ENCODE measurements at regions not wholly inside any gene's neighbourhood (a gene's known extent, or its start where the extent isn't known, plus 50 kb on each side); places are given as distances from the start of the nearest gene placed in this dataset.

DNA sequence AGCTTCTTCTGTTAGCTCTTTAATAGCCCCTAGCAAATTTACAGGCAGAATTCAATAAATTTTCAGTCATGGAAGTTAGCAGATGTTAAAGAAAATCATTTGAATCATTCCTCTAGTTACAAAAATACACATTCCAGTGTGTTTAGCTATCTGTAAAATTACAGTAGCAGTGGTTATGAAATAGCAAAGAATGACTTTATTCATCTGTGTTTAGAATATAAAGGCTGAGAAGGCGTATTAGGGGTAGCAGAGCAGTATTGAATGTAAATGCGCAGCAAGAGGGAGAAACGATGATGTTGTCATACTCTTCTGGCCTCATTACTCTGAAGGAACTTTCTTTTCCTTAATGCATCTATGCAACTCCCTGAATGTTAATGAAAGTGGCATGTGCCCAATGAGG is 106.2 kb upstream of the CYYR1 start:
- no peak overlapping the region for H3K4me3 ChIP-seq (ENCODE audit: insufficient read depth, low read depth, low read length)
- POLR2A ChIA-PET (ENCODE audit: unreplicated experiment), result no interaction called here
- no peak overlapping the region for H2BK120ac ChIP-seq (ENCODE audit: low read depth, low read length)
- no peaks in the 10 kb centered on the region for H3K36me3 ChIP-seq (ENCODE audit: control insufficient read depth, insufficient read depth, low read length)
- no peak overlapping the region for H2BK5ac ChIP-seq (ENCODE audit: low read depth, low read length, poor library complexity, severe bottlenecking)
- no peak overlapping the region for H2BK15ac ChIP-seq (ENCODE audit: low read depth, low read length)
- H2BK20ac ChIP-seq (ENCODE audit: low read depth, low read length), result no peak overlapping the region
- dilution Hi-C loops (cut with HindIII; ENCODE audit: low sequenced_read_pairs, unreplicated experiment), result no loop called here
- no peak overlapping the region for H3K23ac ChIP-seq (ENCODE audit: low read depth, low read length)
- no peaks in the 10 kb centered on the region for H4K20me1 ChIP-seq (ENCODE audit: insufficient read depth, low read length)
- H2AFZ ChIP-seq (replicated peaks; ENCODE audit: low read length, poor library complexity), result no peak overlapping the region
- H3K27me3 ChIP-seq (ENCODE audit: control insufficient read depth, insufficient read depth, low read length), result no peaks in the 10 kb centered on the region; the same call in 1 of the 2 replicates
- H4K91ac ChIP-seq (ENCODE audit: insufficient read depth, low read depth, low read length), result no peak overlapping the region
- no peak overlapping the region for H3K14ac ChIP-seq (replicated peaks; ENCODE audit: low read depth, low read length)
- no TSS peak for BruUV-seq (replicated peaks)
- ATAC-seq (ENCODE audit: low read depth) (peak; percentile 60), DNase-seq (peak; percentile 5)
- H3K56ac ChIP-seq (ENCODE audit: extremely low read depth, insufficient read depth, low read length), result no peak overlapping the region
- WGBS, 2 experiments (ENCODE audit: extremely low coverage in 2 of 2, insufficient read length in 1 of 2), result no CpG with 5 or more reads among the region's 3 CpGs
- no peak overlapping the region for H2AK9ac ChIP-seq (replicated peaks; ENCODE audit: low read depth, low read length, poor library complexity)
- H3K9me1 ChIP-seq (ENCODE audit: insufficient read depth, low read length), result no peaks in the 10 kb centered on the region
- no peak overlapping the region for H3K9ac ChIP-seq (ENCODE audit: low read depth, low read length)
- no peaks in the 10 kb centered on the region for H3K4me1 ChIP-seq (ENCODE audit: control insufficient read depth, insufficient read depth, low read length)
- no peaks in the 10 kb centered on the region for H3K79me1 ChIP-seq (ENCODE audit: low read depth in 1 of 2, low read length in 2 of 2)
- no peak overlapping the region for H3K4ac ChIP-seq (ENCODE audit: low read depth, low read length)
- no peaks in the 10 kb centered on the region for H3K9me3 ChIP-seq (ENCODE audit: control insufficient read depth, insufficient read depth, low read length)
- no peak overlapping the region for H3K4me2 ChIP-seq (ENCODE audit: low read depth, low read length)
- CTCF ChIA-PET, result no interaction called here
- intact Hi-C loops (cut with micrococcal nuclease), result no loop called here
- in situ Hi-C loops (cut with MboI; ENCODE audit: low sequenced_read_pairs), result no loop called here
- no peak overlapping the region for H3K27ac ChIP-seq (ENCODE audit: insufficient read depth, low read length)
- H2AK5ac ChIP-seq (ENCODE audit: low read depth, low read length), result no peak overlapping the region
- TF ChIP-seq, protein P1, sequence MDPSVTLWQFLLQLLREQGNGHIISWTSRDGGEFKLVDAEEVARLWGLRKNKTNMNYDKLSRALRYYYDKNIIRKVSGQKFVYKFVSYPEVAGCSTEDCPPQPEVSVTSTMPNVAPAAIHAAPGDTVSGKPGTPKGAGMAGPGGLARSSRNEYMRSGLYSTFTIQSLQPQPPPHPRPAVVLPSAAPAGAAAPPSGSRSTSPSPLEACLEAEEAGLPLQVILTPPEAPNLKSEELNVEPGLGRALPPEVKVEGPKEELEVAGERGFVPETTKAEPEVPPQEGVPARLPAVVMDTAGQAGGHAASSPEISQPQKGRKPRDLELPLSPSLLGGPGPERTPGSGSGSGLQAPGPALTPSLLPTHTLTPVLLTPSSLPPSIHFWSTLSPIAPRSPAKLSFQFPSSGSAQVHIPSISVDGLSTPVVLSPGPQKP (IDR thresholded peaks at IDR 0.05; ENCODE audit: borderline replicate concordance, low read depth, low read length), result no peak
- TF ChIP-seq POLR2A (IDR thresholded peaks at IDR 0.05; ENCODE audit: low read depth, low read length), result no peak
- no peak for TF ChIP-seq RFX5 (IDR thresholded peaks at IDR 0.05; ENCODE audit: low read depth, low read length)
- no peak for TF ChIP-seq BHLHE40 (IDR thresholded peaks at IDR 0.05; ENCODE audit: low read depth, low read length)
- no peak for TF ChIP-seq RCOR1 (IDR thresholded peaks at IDR 0.05; ENCODE audit: insufficient replicate concordance, low read length)
- TF ChIP-seq MXI1 (IDR thresholded peaks at IDR 0.05; ENCODE audit: borderline replicate concordance, low read depth, low read length), result no peak
- no peak for TF ChIP-seq FOS (IDR thresholded peaks at IDR 0.05; ENCODE audit: low read depth, low read length)
- TF ChIP-seq MAZ (IDR thresholded peaks at IDR 0.05; ENCODE audit: borderline replicate concordance, low read depth, low read length), result no peak
- TF ChIP-seq, protein P2, sequence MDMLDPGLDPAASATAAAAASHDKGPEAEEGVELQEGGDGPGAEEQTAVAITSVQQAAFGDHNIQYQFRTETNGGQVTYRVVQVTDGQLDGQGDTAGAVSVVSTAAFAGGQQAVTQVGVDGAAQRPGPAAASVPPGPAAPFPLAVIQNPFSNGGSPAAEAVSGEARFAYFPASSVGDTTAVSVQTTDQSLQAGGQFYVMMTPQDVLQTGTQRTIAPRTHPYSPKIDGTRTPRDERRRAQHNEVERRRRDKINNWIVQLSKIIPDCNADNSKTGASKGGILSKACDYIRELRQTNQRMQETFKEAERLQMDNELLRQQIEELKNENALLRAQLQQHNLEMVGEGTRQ (IDR thresholded peaks at IDR 0.05; ENCODE audit: low read depth, low read length), result no peak
- no peak for TF ChIP-seq CEBPB (IDR thresholded peaks at IDR 0.05; ENCODE audit: low read depth, low read length)
- TF ChIP-seq RAD21 (IDR thresholded peaks at IDR 0.05; ENCODE audit: low read length), result no peak
- no peak for TF ChIP-seq MAFK (IDR thresholded peaks at IDR 0.05; ENCODE audit: low read depth, low read length)
- no peak for TF ChIP-seq NFE2L2 (IDR thresholded peaks at IDR 0.05; ENCODE audit: low read depth, low read length)
- TF ChIP-seq, protein P3, sequence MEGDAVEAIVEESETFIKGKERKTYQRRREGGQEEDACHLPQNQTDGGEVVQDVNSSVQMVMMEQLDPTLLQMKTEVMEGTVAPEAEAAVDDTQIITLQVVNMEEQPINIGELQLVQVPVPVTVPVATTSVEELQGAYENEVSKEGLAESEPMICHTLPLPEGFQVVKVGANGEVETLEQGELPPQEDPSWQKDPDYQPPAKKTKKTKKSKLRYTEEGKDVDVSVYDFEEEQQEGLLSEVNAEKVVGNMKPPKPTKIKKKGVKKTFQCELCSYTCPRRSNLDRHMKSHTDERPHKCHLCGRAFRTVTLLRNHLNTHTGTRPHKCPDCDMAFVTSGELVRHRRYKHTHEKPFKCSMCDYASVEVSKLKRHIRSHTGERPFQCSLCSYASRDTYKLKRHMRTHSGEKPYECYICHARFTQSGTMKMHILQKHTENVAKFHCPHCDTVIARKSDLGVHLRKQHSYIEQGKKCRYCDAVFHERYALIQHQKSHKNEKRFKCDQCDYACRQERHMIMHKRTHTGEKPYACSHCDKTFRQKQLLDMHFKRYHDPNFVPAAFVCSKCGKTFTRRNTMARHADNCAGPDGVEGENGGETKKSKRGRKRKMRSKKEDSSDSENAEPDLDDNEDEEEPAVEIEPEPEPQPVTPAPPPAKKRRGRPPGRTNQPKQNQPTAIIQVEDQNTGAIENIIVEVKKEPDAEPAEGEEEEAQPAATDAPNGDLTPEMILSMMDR (conservative IDR thresholded peaks at IDR 0.05; ENCODE audit: low read depth, low read length), result no peak
- H4K5ac ChIP-seq (ENCODE audit: low read depth, low read length), result no peak overlapping the region
- no peak overlapping the region for H3K18ac ChIP-seq (ENCODE audit: low read depth, low read length)
- no peak overlapping the region for H4K8ac ChIP-seq (ENCODE audit: low read depth in 2 of 2, low read length in 2 of 2)
